Mucosa of descending colon (tissue), 3 donors: ENCODE measurements at regions not wholly inside any gene's neighbourhood (a gene's known extent, or its start where the extent isn't known, plus 50 kb on each side); places are given as distances from the start of the nearest gene placed in this dataset.

Experiments
- ATAC-seq: fragments of 200-7000 bp; cut with Tn5 transposase; one replicate; pipeline ENCODE4 v1.9.1; 2020; ENCODE audit warnings: mild to moderate bottlenecking, moderate library complexity
- DNase-seq, 3 donors: peaks; one replicate each; pipeline ENCODE4 v3.0.0-alpha.2; 2020
- H3K36me3 ChIP-seq: fragments of 200-600 bp; one replicate; pipeline ENCODE4 v1.8.0; 2021; ENCODE audit warnings: low read depth, mild to moderate bottlenecking
- H3K4me1 ChIP-seq: fragments of 200-600 bp; one replicate; pipeline ENCODE4 v1.8.0; 2021; ENCODE audit warnings: low read depth, mild to moderate bottlenecking
- H3K4me3 ChIP-seq: fragments of 200-600 bp; one replicate; pipeline ENCODE4 v1.8.0; 2021; ENCODE audit warnings: mild to moderate bottlenecking
- H3K9me3 ChIP-seq: fragments of 200-600 bp; one replicate; pipeline ENCODE4 v1.8.0; 2021; ENCODE audit warnings: mild to moderate bottlenecking
- intact Hi-C, 2 donors: fragments of 100-400 bp; cut with DNase I in 1 of 2; cut with micrococcal nuclease in 1 of 2; formaldehyde crosslinking; loops; one replicate each; pipeline versions ENCODE4 v1.11.0 to v1.11.1; 2022; cut with DNase I, micrococcal nuclease
- TF ChIP-seq, protein P1 (sequence below): fragments of 200-600 bp; IDR thresholded peaks from one replicate; pipeline ENCODE4 v1.8.0; 2022; ENCODE audit warnings: antibody characterized with exemption, mild to moderate bottlenecking
- donor health status: DM: no; HTN: no; CAD: no; lungs with moderate emphysema.
- donor health status: DM: no; HTN: no; CAD: no.
- donor health status: DM: no; HTN: yes; CAD: no.

DNA sequence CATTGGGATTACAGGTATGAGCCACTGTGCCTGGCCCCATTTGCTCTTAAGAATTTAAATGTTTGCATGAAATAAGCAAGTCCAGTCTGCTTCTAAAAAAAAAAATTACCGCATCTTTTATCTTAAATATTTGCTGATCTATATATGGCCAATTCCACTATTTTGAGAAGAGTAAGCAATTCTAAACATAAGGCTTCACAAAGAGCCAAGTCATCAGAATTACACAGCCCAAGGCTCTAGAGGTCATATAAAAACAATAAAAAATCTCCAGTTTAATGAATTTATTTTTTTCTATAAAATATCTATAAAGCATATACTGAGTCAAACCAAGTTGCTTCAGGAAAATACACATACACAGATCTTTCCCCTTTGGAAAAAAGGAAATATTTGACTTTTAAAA is 79.0 kb upstream of the CPNE8 start:
- intact Hi-C loops, result no loop called here
- no peak for DNase-seq

DNA sequence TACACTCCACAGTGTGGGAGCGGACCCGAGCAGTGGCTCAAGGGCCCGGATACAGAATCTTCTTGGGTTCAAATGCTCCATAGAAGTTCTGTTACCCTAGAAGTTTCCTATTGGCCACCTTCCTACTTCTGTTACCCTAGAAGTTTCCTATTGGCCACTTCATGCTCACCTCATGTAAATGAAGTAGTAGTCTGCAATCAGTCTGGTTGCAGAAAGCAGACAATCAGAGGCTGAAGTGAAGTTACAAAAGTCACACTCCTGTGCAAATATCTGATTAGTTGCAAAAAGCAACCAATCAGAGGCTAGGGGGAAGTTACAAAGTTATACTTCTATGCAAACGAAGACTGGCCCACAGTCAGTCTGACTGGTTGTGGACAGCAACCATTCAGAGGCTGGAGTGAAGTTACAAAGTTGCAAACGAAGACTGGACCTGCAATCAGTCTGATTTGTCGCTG is 77.8 kb upstream of the CPNE8 start:
- no peak for ATAC-seq
- DNase-seq, result no peak
- TF ChIP-seq, protein P1, sequence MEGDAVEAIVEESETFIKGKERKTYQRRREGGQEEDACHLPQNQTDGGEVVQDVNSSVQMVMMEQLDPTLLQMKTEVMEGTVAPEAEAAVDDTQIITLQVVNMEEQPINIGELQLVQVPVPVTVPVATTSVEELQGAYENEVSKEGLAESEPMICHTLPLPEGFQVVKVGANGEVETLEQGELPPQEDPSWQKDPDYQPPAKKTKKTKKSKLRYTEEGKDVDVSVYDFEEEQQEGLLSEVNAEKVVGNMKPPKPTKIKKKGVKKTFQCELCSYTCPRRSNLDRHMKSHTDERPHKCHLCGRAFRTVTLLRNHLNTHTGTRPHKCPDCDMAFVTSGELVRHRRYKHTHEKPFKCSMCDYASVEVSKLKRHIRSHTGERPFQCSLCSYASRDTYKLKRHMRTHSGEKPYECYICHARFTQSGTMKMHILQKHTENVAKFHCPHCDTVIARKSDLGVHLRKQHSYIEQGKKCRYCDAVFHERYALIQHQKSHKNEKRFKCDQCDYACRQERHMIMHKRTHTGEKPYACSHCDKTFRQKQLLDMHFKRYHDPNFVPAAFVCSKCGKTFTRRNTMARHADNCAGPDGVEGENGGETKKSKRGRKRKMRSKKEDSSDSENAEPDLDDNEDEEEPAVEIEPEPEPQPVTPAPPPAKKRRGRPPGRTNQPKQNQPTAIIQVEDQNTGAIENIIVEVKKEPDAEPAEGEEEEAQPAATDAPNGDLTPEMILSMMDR, result no peak

More for the DNA sequence above, 79.0 kb upstream of the CPNE8 start:
- Histone ChIP-seq H3K9me3 (peaks cover 17% of the 10 kb centered on the region), H3K4me3 (no peak overlapping the region), H3K36me3 (no peaks in the 10 kb centered on the region), H3K4me1 (no peaks in the 10 kb centered on the region)
- no peak for ATAC-seq
- TF ChIP-seq, protein P1, result no peak

DNA sequence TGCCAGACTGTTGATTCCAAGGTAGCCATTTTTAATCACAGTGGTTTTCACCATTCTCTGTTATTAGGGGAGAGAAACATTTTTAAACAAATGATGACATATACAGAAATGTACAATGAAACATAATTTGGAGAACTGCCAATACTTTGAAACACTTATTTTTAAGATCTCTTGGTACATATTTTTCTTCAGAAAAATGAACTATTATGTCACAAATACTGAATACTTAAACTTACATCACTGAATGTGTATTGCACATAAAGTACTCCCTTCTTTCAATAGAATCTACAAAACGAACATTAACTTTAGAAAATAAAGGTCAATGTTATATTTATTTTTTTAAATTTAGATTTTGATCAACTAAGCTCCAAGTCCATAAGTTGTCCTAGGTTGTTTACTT is 71.7 kb upstream of the CPNE8 start:
- Histone ChIP-seq H3K36me3 (no peaks in the 10 kb centered on the region), H3K4me1 (no peaks in the 10 kb centered on the region), H3K4me3 (no peak overlapping the region), H3K9me3 (no peaks in the 10 kb centered on the region)
- TF ChIP-seq, protein P1, result no peak
- ATAC-seq (no peak), DNase-seq (no peak)
- intact Hi-C loops, result no loop called here

More for the DNA sequence above, 77.8 kb upstream of the CPNE8 start:
- H3K4me3 ChIP-seq, result no peak overlapping the region
- no peaks in the 10 kb centered on the region for H3K36me3 ChIP-seq
- intact Hi-C loops, result no loop called here
- H3K4me1 ChIP-seq, result no peaks in the 10 kb centered on the region
- peaks cover 17% of the 10 kb centered on the region for H3K9me3 ChIP-seq

DNA sequence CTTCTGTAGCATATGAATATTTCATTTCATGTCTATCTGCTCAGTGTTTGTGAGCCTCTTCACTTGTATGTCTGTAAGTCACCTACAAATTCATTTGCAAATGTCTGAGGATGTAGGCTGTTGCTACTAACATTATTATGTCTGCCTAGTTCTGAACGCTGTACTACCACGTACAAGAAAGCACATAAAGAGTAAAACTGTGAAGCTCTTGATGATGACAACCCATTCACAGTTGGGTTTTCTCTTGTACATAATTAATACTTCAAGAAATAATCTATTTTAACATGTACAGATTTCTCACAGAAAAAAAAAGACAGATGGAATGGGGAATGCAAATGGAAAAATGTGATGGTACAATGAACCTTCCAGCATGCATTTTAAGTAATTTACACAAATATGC is 64.3 kb upstream of the CPNE8 start:
- ATAC-seq (no peak), DNase-seq (no peak)
- Histone ChIP-seq H3K4me1 (no peaks in the 10 kb centered on the region), H3K4me3 (no peak overlapping the region), H3K9me3 (peaks cover 3% of the 10 kb centered on the region), H3K36me3 (no peaks in the 10 kb centered on the region)
- TF ChIP-seq, protein P1, result no peak
- intact Hi-C loops, result no loop called here

DNA sequence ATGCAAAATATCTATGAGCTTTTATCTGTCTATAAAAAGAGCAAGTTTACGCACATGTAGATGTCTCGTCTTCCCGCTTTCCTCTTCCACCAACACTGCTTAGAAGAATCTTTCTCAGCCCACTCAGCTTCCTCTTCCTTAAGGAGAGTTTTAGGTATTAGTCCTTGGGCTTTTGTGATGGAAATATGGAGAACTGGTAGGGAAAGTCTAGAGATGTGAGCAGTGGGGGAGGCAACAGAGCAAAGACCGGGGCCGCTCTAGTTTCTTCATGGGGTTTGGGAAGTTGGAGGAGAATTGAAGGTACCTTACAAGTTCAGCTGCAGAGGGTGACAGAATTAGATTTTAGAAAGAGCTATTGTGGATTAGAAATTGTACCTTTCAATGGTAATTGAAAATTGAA is 56.3 kb upstream of the CPNE8 start:
- DNase-seq, result no peak
- Histone ChIP-seq H3K9me3 (no peaks in the 10 kb centered on the region), H3K4me3 (no peak overlapping the region), H3K4me1 (no peaks in the 10 kb centered on the region), H3K36me3 (no peaks in the 10 kb centered on the region)
- TF ChIP-seq, protein P1, result no peak
- ATAC-seq, result no peak
- intact Hi-C loops, result no loop called here

DNA sequence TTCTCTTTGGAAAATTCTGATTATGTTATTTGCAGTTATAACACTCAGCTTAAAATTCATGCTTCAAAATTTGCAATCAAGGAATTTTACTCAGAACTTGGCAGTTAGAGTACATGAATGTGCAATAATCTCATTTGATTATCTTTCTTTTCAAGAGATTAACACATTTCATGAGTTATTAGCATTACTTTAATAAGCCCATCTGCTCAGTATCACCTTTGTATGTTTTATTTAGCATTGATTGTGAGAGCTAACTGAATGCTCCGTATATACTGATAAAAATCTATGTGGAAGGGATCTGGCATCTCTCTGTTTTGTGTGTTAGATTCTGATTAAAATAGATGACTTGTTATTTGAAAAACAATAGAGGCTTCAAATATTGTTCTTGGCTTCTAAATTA is 55.6 kb upstream of the CPNE8 start:
- Histone ChIP-seq H3K36me3 (no peaks in the 10 kb centered on the region), H3K9me3 (no peaks in the 10 kb centered on the region), H3K4me1 (no peaks in the 10 kb centered on the region), H3K4me3 (no peak overlapping the region)
- TF ChIP-seq, protein P1, result no peak
- intact Hi-C loops, result no loop called here
- DNase-seq (no peak), ATAC-seq (no peak)
